SK-N-SH treated with all-trans-retinoic acid at 6 μM for 48 hours (cell line): ENCODE measurements at regions not wholly inside any gene's neighbourhood (a gene's known extent, or its start where the extent isn't known, plus 50 kb on each side); places are given as distances from the start of the nearest gene placed in this dataset.
A peak's percentile ranks its signal among the peaks of the same experiment; 100 is the strongest.

Experiments used
- ATAC-seq: fragments of 200-7000 bp; cut with Tn5 transposase; 3 replicates; pipeline ENCODE4 v1.9.1; 2020; ENCODE audit warnings: mild to moderate bottlenecking, moderate library complexity
- ARNTL ChIP-seq: fragments of 450-650 bp; formaldehyde crosslinking; IDR thresholded peaks from 2 replicates; pipeline ENCODE4 v1.5.0; 2020; ENCODE audit warnings: low read depth, mild to moderate bottlenecking, moderate library complexity, borderline replicate concordance
- BACH2 ChIP-seq: fragments of 250-450 bp; sonication (Bioruptor Pico); IDR thresholded peaks from 2 replicates; pipeline ENCODE4 v1.9.0; 2021; ENCODE audit warnings: mild to moderate bottlenecking, borderline replicate concordance
- CSDC2 ChIP-seq: fragments of 250-450 bp; sonication (Bioruptor Pico); IDR thresholded peaks from 2 replicates; pipeline ENCODE4 v1.5.0; 2020; ENCODE audit warnings: mild to moderate bottlenecking, moderate library complexity
- GLIS3 ChIP-seq: fragments of 250-450 bp; sonication (Bioruptor Pico); IDR thresholded peaks from 2 replicates; pipeline ENCODE4 v1.5.0; 2020; ENCODE audit warnings: mild to moderate bottlenecking, moderate library complexity
- ISL1 ChIP-seq: fragments of 250-450 bp; sonication (Bioruptor Pico); IDR thresholded peaks from 2 replicates; pipeline ENCODE4 v2.1.2; 2022; ENCODE audit warnings: mild to moderate bottlenecking, moderate library complexity
- OSR1 ChIP-seq: fragments of 250-450 bp; sonication (Bioruptor Pico); IDR thresholded peaks from 2 replicates; pipeline ENCODE4 v1.8.0; 2022; ENCODE audit warnings: moderate library complexity, mild to moderate bottlenecking, inconsistent platforms
- PPARA ChIP-seq: fragments of 250-450 bp; sonication (Bioruptor Pico); IDR thresholded peaks from 2 replicates; pipeline ENCODE4 v1.5.0; 2020; ENCODE audit warnings: mild to moderate bottlenecking, borderline replicate concordance
- RARB ChIP-seq: fragments of 250-450 bp; sonication (Bioruptor Pico); IDR thresholded peaks from 2 replicates; pipeline ENCODE4 v1.8.0; 2021; ENCODE audit warnings: mild to moderate bottlenecking, moderate library complexity
- SNAI2 ChIP-seq: fragments of 250-450 bp; sonication (Bioruptor Pico); IDR thresholded peaks from 2 replicates; pipeline ENCODE4 v1.5.0; 2020; ENCODE audit warnings: mild to moderate bottlenecking, moderate library complexity
- TCF4 ChIP-seq: fragments of 250-450 bp; sonication (Bioruptor Pico); IDR thresholded peaks from 2 replicates; pipeline ENCODE4 v1.8.0; 2021; ENCODE audit warnings: mild to moderate bottlenecking, moderate library complexity, borderline replicate concordance
- ZFP3 ChIP-seq: fragments of 250-450 bp; sonication (Bioruptor Pico); IDR thresholded peaks from 2 replicates; pipeline ENCODE4 v1.5.0; 2020; ENCODE audit warnings: mild to moderate bottlenecking, moderate library complexity
- ZFP30 ChIP-seq: fragments of 450-650 bp; formaldehyde crosslinking; IDR thresholded peaks from 2 replicates; pipeline ENCODE4 v1.5.0; 2022; ENCODE audit warnings: mild to moderate bottlenecking, moderate library complexity
- ZNF565 ChIP-seq: fragments of 450-650 bp; formaldehyde crosslinking; conservative IDR thresholded peaks from 2 replicates; pipeline ENCODE4 v1.5.0; 2020; ENCODE audit warnings: low read depth, mild to moderate bottlenecking, moderate library complexity
- ZNF70 ChIP-seq: fragments of 450-650 bp; formaldehyde crosslinking; IDR thresholded peaks from 2 replicates; pipeline ENCODE4 v1.5.0; 2020; ENCODE audit warnings: mild to moderate bottlenecking, moderate library complexity
- ZNF8 ChIP-seq: fragments of 450-650 bp; formaldehyde crosslinking; IDR thresholded peaks from 2 replicates; pipeline ENCODE4 v1.5.0; 2020; ENCODE audit warnings: mild to moderate bottlenecking, moderate library complexity
- TF ChIP-seq, protein P1 (sequence below): fragments of 250-450 bp; sonication (Bioruptor Pico); IDR thresholded peaks from 2 replicates; pipeline ENCODE4 v1.8.0; 2021; ENCODE audit warnings: low read depth, mild to moderate bottlenecking, moderate library complexity, borderline replicate concordance
- TF ChIP-seq, protein P2 (sequence below): fragments of 250-450 bp; sonication (Bioruptor Pico); IDR thresholded peaks from 2 replicates; pipeline ENCODE4 v1.5.1; 2020; ENCODE audit warnings: low read depth, mild to moderate bottlenecking, moderate library complexity
- TF ChIP-seq, protein P3 (sequence below): fragments of 250-450 bp; sonication (Bioruptor Pico); IDR thresholded peaks from 2 replicates; pipeline ENCODE4 v1.5.1; 2021; ENCODE audit warnings: mild to moderate bottlenecking, moderate library complexity
- TF ChIP-seq, protein P4 (sequence below): fragments of 250-450 bp; sonication (Bioruptor Pico); IDR thresholded peaks from 2 replicates; pipeline ENCODE4 v1.5.0; 2020; ENCODE audit warnings: mild to moderate bottlenecking, moderate library complexity

DNA sequence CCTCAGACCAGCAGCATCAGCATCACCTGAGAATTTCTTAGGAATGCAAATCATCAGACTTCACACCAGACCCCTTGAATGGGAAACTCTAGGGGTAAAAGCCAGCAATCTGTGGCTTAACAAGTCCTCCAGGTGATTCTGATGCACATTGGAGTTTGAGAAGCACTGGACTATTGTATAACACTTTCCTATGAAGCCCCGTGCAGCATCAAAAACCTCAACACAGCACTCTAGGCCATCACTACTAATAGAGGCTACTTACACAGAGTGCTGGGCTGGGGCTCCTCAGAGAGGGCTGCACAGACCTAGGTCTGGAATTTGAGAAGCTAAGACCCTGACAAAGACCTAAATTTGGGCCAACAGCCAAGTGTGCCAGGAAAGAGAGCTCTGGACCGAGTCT, 95.7 kb upstream of the ARAP3 start:
- ATAC-seq = peak; percentile 17; the same call in 2 of the 3 replicates
- TF ChIP-seq ZFP3 (CRISPR knock-in tag) (no peak), ISL1 (CRISPR knock-in tag) (no peak), PPARA (CRISPR knock-in tag) (no peak), ZNF565 (CRISPR knock-in tag) (no peak), TCF4 (CRISPR knock-in tag) (no peak), SNAI2 (CRISPR knock-in tag) (no peak), GLIS3 (no peak), ARNTL (CRISPR knock-in tag) (no peak), OSR1 (CRISPR knock-in tag) (no peak)
- TF ChIP-seq, protein P1, sequence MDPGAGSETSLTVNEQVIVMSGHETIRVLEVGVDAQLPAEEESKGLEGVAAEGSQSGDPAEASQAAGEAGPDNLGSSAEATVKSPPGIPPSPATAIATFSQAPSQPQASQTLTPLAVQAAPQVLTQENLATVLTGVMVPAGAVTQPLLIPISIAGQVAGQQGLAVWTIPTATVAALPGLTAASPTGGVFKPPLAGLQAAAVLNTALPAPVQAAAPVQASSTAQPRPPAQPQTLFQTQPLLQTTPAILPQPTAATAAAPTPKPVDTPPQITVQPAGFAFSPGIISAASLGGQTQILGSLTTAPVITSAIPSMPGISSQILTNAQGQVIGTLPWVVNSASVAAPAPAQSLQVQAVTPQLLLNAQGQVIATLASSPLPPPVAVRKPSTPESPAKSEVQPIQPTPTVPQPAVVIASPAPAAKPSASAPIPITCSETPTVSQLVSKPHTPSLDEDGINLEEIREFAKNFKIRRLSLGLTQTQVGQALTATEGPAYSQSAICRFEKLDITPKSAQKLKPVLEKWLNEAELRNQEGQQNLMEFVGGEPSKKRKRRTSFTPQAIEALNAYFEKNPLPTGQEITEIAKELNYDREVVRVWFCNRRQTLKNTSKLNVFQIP (CRISPR knock-in tag) = no peak
- TF ChIP-seq, protein P2, sequence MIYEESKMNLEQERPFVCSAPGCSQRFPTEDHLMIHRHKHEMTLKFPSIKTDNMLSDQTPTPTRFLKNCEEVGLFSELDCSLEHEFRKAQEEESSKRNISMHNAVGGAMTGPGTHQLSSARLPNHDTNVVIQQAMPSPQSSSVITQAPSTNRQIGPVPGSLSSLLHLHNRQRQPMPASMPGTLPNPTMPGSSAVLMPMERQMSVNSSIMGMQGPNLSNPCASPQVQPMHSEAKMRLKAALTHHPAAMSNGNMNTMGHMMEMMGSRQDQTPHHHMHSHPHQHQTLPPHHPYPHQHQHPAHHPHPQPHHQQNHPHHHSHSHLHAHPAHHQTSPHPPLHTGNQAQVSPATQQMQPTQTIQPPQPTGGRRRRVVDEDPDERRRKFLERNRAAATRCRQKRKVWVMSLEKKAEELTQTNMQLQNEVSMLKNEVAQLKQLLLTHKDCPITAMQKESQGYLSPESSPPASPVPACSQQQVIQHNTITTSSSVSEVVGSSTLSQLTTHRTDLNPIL = no peak
- TF ChIP-seq, protein P3, sequence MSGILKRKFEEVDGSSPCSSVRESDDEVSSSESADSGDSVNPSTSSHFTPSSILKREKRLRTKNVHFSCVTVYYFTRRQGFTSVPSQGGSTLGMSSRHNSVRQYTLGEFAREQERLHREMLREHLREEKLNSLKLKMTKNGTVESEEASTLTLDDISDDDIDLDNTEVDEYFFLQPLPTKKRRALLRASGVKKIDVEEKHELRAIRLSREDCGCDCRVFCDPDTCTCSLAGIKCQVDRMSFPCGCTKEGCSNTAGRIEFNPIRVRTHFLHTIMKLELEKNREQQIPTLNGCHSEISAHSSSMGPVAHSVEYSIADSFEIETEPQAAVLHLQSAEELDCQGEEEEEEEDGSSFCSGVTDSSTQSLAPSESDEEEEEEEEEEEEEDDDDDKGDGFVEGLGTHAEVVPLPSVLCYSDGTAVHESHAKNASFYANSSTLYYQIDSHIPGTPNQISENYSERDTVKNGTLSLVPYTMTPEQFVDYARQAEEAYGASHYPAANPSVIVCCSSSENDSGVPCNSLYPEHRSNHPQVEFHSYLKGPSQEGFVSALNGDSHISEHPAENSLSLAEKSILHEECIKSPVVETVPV (CRISPR knock-in tag) = no peak

DNA sequence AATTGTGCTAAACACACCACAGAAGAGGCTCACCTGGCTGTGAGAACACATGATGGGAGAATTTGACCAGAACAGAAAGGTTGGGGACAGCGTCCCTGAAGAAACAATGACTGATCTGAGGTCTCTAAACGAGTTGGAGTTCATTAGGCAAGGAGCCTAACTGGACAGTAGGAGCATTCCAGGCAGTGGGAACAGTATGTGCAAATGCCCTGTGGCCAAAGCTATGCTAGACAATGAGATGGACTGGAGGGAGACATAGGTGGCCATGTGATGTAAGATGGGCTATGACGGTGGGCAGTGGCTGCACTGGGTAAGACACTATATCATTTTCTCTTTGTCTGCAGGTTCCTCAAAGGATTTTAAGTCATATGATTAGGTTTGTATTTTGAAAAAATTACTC, 95.1 kb upstream of the ARAP3 start:
- no peak for ATAC-seq
- no peak for TF ChIP-seq ZNF70 (CRISPR knock-in tag)
- TF ChIP-seq ZNF565 (CRISPR knock-in tag) = no peak
- no peak for TF ChIP-seq OSR1 (CRISPR knock-in tag)
- TF ChIP-seq GLIS3 = no peak
- no peak for TF ChIP-seq TCF4 (CRISPR knock-in tag)
- TF ChIP-seq, protein P3 (CRISPR knock-in tag) = no peak
- no peak for TF ChIP-seq RARB (CRISPR knock-in tag)
- TF ChIP-seq, protein P2 = no peak
- no peak for TF ChIP-seq CSDC2 (CRISPR knock-in tag)

DNA sequence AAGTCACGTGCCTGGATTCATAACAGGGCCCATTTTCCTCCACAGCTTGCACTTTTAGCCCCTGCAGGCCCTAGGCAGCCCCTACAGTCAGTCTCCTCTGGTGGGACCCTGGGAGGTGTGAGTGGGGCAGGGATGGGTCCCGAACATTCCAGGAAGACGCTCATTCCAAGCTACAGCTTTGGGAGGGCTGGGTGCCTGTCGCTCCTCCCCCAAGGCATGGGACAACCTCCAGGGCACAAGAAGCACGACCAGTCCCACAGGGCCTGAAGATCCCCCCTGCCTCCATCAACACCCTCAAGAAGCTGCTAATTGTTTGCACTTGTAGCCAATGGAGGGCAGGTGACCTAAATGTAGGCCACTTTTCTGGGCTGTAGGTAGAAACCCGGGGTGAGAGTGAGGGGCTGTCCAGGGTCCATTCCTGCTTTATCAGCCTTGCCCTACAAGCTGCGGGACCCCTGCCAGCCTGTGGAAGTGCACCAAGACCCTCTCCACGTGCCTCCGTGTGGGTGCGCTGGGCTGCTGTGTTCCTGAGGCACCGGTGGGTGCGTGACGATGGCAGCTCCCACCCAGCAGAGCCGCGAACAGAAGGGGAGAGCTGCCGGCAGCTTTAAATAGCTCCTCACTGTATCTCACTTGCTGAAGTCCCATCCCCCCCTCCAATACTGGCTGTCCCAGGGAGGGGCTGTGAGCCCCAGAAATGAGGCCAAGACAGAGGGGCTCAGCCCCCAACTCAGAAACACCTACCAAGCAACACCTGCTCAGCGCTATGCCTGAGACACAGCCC, 91.9 kb upstream of the ARAP3 start:
- TF ChIP-seq ZFP3 (CRISPR knock-in tag) = no peak
- TF ChIP-seq, protein P1 (CRISPR knock-in tag) = no peak
- TF ChIP-seq, protein P4, sequence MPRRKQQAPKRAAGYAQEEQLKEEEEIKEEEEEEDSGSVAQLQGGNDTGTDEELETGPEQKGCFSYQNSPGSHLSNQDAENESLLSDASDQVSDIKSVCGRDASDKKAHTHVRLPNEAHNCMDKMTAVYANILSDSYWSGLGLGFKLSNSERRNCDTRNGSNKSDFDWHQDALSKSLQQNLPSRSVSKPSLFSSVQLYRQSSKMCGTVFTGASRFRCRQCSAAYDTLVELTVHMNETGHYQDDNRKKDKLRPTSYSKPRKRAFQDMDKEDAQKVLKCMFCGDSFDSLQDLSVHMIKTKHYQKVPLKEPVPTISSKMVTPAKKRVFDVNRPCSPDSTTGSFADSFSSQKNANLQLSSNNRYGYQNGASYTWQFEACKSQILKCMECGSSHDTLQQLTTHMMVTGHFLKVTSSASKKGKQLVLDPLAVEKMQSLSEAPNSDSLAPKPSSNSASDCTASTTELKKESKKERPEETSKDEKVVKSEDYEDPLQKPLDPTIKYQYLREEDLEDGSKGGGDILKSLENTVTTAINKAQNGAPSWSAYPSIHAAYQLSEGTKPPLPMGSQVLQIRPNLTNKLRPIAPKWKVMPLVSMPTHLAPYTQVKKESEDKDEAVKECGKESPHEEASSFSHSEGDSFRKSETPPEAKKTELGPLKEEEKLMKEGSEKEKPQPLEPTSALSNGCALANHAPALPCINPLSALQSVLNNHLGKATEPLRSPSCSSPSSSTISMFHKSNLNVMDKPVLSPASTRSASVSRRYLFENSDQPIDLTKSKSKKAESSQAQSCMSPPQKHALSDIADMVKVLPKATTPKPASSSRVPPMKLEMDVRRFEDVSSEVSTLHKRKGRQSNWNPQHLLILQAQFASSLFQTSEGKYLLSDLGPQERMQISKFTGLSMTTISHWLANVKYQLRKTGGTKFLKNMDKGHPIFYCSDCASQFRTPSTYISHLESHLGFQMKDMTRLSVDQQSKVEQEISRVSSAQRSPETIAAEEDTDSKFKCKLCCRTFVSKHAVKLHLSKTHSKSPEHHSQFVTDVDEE (CRISPR knock-in tag) = no peak
- TF ChIP-seq GLIS3 = no peak
- TF ChIP-seq BACH2 (CRISPR knock-in tag) = no peak
- TF ChIP-seq RARB (CRISPR knock-in tag) = no peak
- TF ChIP-seq CSDC2 (CRISPR knock-in tag) = no peak
- TF ChIP-seq ISL1 (CRISPR knock-in tag) = no peak
- TF ChIP-seq ZNF8 (CRISPR knock-in tag) = no peak
- no peak for TF ChIP-seq ZFP30
- ATAC-seq = no peak
